HCEC 1CT (cell line): ENCODE measurements at regions not wholly inside any gene's neighbourhood (a gene's known extent, or its start where the extent isn't known, plus 50 kb on each side); places are given as distances from the start of the nearest gene placed in this dataset.
"Not testable (repeated sequence)": the region's sequence is repeated elsewhere in the genome, so short reads cannot be mapped to it uniquely, and the experiment has no call there.

ENCODE experiments used
- DNase-seq: peaks from one replicate; pipeline ENCODE4 v3.0.0-alpha.2; 2017

DNA sequence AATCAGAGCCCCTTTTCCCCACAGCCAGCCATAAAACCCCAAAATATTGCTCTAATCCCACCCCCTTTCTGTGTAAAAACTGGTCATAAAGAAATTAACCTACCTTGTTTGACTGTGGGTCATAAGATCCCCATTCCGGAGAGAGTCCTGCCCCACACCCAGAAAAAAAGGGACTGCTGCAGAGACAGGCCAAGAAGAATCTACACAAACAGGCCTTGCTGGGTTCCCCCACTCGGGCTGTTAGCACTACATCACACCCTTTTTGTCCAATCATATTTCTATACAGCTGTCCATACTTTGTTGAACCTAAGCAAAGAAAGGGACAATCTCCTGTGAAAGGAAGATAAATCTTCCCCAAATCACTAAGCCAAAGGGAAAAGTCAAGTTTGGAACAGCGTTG, 84.4 kb upstream of the MFGE8 start:
- no peak for DNase-seq

GRCh38 chr15:88998980-88999713, 86.0 kb upstream of the MFGE8 start:
- no peak for DNase-seq

DNA sequence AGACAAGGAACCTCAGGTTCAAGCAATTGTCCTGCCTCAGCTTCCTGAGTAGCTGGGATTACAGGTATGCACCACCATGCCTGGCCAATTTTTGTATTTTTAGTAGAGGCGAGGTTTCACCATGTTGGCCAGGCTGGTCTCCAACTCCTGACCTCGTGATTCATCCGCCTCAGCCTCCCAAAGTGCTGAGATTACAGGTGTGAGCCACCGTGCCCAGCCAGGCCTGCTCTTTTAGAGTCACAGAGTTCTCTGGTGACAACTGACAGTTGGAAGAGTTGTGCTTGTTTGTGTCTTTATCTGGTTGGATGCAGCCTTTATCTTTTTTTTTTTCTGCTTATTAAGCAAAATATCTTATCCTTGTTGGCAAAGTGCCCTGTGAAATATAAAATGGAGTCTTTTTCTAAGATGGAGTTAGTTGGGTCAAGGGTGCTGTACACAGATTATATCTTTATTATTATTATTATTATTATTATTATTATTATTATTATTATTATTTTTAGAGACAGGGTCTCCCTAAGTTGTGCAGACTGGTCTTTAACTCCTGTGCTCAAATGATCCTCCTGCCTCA, 86.5 kb upstream of the ABHD2 start:
- not testable (repeated sequence) for DNase-seq

DNA sequence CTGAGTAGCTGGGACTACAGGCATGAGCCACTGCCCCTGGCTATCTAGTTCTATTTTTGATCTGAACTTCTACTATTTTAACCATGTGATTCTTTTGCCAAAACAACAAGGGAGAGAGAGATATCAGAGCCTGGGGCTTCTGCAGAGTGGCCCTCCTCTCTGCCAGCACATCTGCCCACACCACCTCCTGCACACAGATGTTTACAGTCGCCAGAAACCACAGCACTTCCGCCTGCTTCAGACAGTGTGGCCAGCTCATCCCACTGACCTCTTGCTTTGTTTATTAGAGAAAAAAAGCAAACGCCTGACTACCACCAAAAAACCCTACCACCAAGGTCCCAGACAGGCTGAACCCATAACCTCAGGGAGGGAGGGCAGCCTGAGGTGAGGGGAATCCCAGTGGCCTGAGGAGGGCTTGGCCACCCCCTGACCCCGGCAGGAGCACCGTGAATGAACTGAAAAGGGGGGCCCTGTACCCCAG, 85.9 kb upstream of the ABHD2 start:
- DNase-seq = peak; percentile 87

- DNase-seq = no peak
These were observed 85.4 kb upstream of the ABHD2 start for GRCh38 chr15:89002830-89003229.

- DNase-seq = peak; percentile 38
These were observed 84.2 kb upstream of the ABHD2 start for GRCh38 chr15:89003865-89004725.

DNA sequence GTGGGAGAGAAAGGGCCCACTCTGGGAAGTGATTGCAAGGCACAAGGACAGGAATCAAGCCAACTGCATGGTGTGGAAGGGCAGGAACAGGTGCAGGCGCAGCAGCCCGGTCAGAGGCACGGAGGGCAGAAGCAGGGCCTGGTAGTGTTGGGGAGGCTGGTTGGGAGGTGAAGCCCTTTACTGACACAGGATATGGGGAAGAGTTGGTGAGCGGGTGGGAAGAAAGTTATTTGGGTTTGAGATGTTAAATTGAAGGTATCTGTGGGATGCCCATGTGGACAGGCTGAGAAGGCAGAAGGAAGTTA, 83.6 kb upstream of the ABHD2 start:
- no peak for DNase-seq

DNA sequence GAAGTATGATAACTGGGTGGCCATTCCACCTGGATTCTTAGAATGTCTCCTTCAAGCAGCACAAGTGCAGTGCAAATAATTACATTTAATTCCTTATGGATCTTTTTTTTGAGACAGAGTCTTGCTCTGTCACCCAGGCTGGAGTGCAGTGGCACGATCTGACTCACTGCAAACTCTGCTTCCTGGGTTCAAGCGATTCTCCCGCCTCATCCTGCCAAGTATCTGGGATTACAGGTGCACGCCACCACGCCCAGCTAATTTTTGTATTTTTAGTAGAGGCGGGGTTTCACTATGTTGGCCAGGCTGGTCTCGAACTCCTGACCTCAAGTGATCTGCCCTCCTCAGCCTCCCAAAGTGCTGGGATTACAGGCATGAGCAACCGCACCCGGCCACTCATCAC, 80.7 kb upstream of the ABHD2 start:
- DNase-seq = not testable (repeated sequence)

GRCh38 chr15:89007989-89008388, 80.3 kb upstream of the ABHD2 start:
- DNase-seq = no peak

GRCh38 chr15:89009080-89009479, 79.2 kb upstream of the ABHD2 start:
- DNase-seq = no peak

DNA sequence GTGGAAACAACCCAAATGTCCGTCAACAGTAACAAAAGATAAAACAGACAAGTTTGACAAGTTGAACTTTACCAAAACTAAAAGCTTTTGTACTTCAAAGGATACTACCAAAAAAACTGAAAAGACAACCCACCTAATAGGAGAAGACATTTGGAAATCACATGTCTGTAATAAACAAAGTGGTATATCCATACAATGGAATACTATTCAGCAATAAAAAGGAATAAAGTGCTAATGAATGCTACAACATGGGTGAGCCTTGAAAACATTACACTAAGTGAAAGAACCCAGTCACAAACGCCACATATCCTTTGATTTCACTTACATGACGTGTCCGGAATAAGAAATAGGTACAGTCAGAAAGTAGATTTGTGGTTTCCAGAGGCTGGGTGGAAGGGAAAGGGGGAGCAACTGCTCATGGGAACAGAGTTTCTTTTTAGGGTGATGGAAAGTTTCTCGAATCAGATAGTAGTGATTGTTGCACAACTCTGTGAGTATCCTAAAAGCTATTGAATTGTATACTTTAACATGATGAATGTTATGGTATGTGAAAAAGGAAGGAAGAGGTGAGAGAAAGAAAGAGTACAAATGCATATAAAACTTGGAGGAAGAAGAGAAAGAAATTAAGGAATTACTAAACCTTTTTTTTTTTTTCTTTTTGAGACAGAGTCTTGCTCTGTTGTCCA, 72.7 kb upstream of the ABHD2 start:
- no peak for DNase-seq

- DNase-seq = no peak
These were observed 71.7 kb upstream of the ABHD2 start for GRCh38 chr15:89016549-89017041.

DNA sequence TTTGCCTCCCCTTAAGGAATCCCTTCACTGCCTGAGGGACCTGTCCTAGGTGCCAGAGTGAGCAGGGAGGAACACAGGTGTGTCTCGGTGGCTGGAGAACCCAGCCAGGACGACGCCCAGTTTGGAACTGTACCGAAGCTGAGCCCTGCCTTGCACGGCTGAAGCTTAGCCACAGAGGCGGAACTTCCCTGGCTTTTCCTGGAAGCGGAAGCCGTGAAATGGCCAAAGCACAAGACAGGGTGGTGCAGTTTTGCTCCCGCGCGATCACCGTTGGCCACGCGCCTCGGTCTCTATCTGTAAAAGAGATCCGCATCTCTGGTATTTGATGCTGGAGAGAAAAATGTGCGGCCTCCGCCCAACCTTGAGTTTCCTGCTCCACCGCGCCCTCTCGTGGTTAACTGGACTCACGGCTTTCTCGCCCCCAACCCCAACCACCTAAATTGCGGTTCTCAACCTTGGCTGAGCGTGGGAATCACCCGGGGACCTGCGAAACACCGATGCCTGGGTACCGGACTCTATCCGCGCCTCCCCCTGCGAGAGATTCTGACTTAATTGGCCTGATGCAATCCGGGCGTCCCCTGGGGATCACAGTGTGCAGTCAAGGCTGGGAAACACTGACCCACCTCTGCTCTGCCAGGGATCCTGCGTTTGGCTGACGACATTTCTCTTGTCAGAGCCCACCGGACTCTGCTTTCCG, 70.7 kb upstream of the ABHD2 start:
- DNase-seq = peak; percentile 49

DNA sequence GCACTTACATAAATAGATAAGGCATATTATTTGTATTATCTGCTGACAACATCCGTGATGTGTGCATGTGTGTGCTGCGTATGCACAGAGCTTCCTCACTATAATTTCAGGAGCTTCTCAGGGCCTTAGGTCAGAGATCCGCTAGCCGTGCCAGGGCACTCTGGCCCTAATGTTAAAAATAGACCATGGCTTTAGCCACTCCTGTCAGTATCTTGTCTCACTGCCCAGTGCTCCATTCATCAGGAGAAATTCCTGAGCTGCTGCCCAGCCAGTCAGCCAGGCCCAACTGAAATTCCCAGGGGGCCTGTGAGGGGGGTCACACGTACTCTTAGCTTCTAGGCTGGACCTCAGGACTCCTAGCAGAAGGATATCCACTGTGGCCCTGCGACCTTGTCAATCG, 70.0 kb upstream of the ABHD2 start:
- no peak for DNase-seq

- DNase-seq = no peak
These were observed 68.8 kb upstream of the ABHD2 start for GRCh38 chr15:89019436-89019835.

- no peak for DNase-seq
These were observed 67.0 kb upstream of the ABHD2 start for GRCh38 chr15:89021224-89021623.

DNA sequence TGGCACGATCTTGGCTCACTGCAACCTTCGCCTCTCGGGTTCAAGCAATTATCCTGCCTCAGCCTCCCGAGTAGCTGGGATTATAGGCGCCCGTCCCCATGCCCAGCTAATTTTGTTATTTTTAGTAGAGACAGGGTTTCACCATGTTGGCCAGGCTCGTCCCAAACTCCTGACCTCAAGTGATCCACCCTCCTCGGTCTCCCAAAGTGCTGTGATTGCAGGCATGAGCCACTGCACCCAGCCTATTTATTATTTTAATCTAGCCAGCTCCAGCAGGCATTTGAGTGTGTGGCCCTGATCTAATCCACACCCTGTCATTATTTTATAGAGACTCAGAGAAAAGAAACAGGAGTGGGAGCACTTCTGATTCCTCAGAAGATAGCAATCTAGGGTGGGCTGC, 66.4 kb upstream of the ABHD2 start:
- not testable (repeated sequence) for DNase-seq

DNA sequence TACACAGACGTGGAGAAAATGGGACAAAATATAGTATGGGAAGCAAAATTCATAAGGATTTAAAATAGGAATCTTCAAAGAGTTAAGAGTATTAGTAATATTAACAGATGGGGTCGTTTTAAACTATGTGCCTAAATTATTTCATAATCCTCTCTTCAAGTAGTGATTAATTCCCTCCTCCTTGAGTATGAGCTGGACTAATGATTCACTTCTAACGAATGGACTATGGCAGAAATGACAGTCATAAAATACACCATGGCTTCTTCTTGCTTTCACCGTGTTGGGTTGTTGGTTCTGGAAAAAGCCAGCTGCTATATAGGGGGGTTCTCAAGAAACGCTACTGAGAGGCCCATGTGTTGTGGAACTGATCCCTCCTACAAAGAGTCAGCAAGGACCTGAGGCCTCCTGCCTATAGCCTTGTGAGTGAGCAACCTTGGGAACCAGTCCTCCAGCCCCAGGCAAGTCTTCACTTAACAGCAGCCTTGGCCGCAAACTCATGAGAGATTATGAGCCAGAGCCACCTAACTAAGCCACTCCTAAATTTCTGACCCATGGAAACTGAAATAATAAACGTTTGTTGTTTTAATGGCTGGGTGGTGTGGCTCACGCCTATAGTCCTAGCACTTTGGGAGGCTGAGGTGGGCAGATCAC, 64.8 kb upstream of the ABHD2 start:
- peak; percentile 56 for DNase-seq

- no peak for DNase-seq
These were observed 63.8 kb upstream of the ABHD2 start for GRCh38 chr15:89024418-89024817.

GRCh38 chr15:89026167-89026566, 62.1 kb upstream of the ABHD2 start:
- no peak for DNase-seq

- no peak for DNase-seq
These were observed 60.2 kb upstream of the ABHD2 start for GRCh38 chr15:89028036-89028435.

DNA sequence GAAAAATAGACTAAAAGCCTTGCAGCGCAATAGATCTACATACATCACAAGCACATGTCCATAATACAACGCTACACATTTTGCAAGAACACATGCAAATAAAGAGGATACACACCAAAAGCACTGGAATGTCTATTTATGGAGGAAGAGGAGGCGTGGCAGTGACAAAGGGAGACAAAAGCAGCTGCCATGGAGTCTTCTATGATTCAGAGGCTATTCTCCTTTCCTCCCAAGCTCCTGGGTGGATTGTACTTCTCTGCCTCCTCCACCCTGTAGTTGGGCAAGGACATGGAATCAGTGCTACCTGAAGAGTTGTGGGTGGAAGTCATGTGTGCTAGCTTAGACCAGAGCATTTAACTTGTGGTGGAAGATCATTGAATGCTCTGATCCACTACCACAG, 57.9 kb upstream of the ABHD2 start:
- no peak for DNase-seq
